HCT116 (cell line): ENCODE measurements at regions not wholly inside any gene's neighbourhood (a gene's known extent, or its start where the extent isn't known, plus 50 kb on each side); places are given as distances from the start of the nearest gene placed in this dataset.

Source experiments
- ATAC-seq: fragments of 200-7000 bp; cut with Tn5 transposase; 2 replicates; pipeline ENCODE4 v1.9.1; 2020; ENCODE audit warnings: mild to moderate bottlenecking, moderate library complexity
- BruUV-seq: library from RNA; stranded (reverse); fragments of 400-500 nt; replicated peaks from 2 replicates; lab custom pipeline; 2021; lab: Mats Ljungman, UMichigan
- CTCF ChIA-PET: fragments of 300-600 bp; sonication (Branson Sonifier 250); formaldehyde crosslinking; loops from one replicate; lab custom pipeline; 2021; ENCODE audit warnings: antibody characterized with exemption; lab: Charles Lee
- POLR2A ChIA-PET: fragments of 300-600, 350-600 bp; sonication (Branson Sonifier 250); formaldehyde crosslinking; loops from one replicate; lab custom pipeline; 2021; ENCODE audit warnings: antibody characterized with exemption; lab: Charles Lee
- RAD21 ChIA-PET, 2 experiments: fragments of 300-600 bp; sonication (Branson Sonifier 250); formaldehyde crosslinking; loops; one replicate each; lab custom pipeline; 2023; ENCODE audit warnings: low total read pairs in 2 of 2; ENCODE audit not compliant: uncharacterized antibody in 2 of 2, unreplicated experiment in 2 of 2, low non-redundant PET in 1 of 2; lab: Charles Lee
- DNase-seq: peaks from one replicate; pipeline ENCODE4 v3.0.0-alpha.2; 2010; ENCODE audit warnings: low read depth, low spot score
- H2AFZ ChIP-seq: fragments of 200-600 bp; shearing (Covaris generic), sonication (generic); 2 replicates; pipeline ENCODE4 v1.6.1; 2017; ENCODE audit warnings: low read depth, mixed run types, mixed read lengths, antibody characterized with exemption, low read length; ENCODE audit not compliant: poor library complexity, severe bottlenecking
- H3K27ac ChIP-seq: 2 replicates; pipeline ENCODE4 v1.5.1; 2012; ENCODE audit warnings: low read depth, low read length
- H3K27me3 ChIP-seq: fragments of 200-600 bp; sonication (generic); 2 replicates; pipeline ENCODE4 v1.6.1; 2016; ENCODE audit warnings: mixed run types, low read length, mixed read lengths; ENCODE audit not compliant: insufficient read depth
- H3K36me3 ChIP-seq, 2 experiments: fragments of 200-500 bp in 1 of 2; fragments of 200-600 bp in 1 of 2; sonication (Bioruptor generic) in 1 of 2; sonication (generic) in 1 of 2; 2 replicates each; pipeline versions ENCODE4 v1.5.1 to v1.6.1; 2014 to 2016; ENCODE audit warnings: low read length in 2 of 2, inconsistent platforms in 1 of 2, mixed read lengths in 1 of 2, mixed run types in 1 of 2; ENCODE audit not compliant: insufficient read depth in 2 of 2, control insufficient read depth in 1 of 2
- H3K4me1 ChIP-seq, 2 experiments: fragments of 200-600 bp in 1 of 2; sonication (generic) in 1 of 2; 2 replicates each; pipeline versions ENCODE4 v1.5.1 to v1.6.1; 2012 to 2017; ENCODE audit warnings: low read length in 2 of 2, inconsistent platforms in 1 of 2, mild to moderate bottlenecking in 1 of 2, mixed read lengths in 1 of 2, mixed run types in 1 of 2, moderate library complexity in 1 of 2; ENCODE audit not compliant: insufficient read depth in 2 of 2, control insufficient read depth in 1 of 2
- H3K4me2 ChIP-seq: fragments of 200-600 bp; sonication (generic); 2 replicates; pipeline ENCODE4 v1.6.1; 2017; ENCODE audit warnings: mixed run types, low read length, mixed read lengths
- H3K4me3 ChIP-seq, 2 experiments: fragments of 200-600 bp in 1 of 2; sonication (generic) in 1 of 2; replicated peaks in 1 of 2; 2 replicates each; pipeline ENCODE4 v1.5.1; 2011 to 2016; ENCODE audit warnings: low read length in 2 of 2, control low read depth in 1 of 2, low read depth in 1 of 2, mild to moderate bottlenecking in 1 of 2, mixed read lengths in 1 of 2, mixed run types in 1 of 2
- H3K79me2 ChIP-seq: fragments of 200-600 bp; sonication (generic); 2 replicates; pipeline ENCODE4 v1.6.1; 2017; ENCODE audit warnings: mild to moderate bottlenecking, mixed run types, low read length, moderate library complexity, mixed read lengths; ENCODE audit not compliant: insufficient read depth
- H3K9ac ChIP-seq: fragments of 200-600 bp; sonication (generic); 2 replicates; pipeline ENCODE4 v1.6.1; 2016; ENCODE audit warnings: low read length, mixed read lengths
- H3K9me2 ChIP-seq: fragments of 200-600 bp; sonication (generic), shearing (Covaris generic); 2 replicates; pipeline ENCODE4 v1.6.1; 2017; ENCODE audit warnings: mixed run types, mild to moderate bottlenecking, moderate library complexity; ENCODE audit not compliant: insufficient read depth
- H3K9me3 ChIP-seq, 2 experiments: fragments of 200-500 bp in 1 of 2; fragments of 200-600 bp in 1 of 2; sonication (Bioruptor generic) in 1 of 2; sonication (generic) in 1 of 2; 2 replicates each; pipeline ENCODE4 v1.6.1; 2014 to 2017; ENCODE audit warnings: low read length in 2 of 2, mixed read lengths in 2 of 2, inconsistent platforms in 1 of 2, low read depth in 1 of 2, mild to moderate bottlenecking in 1 of 2, mixed run types in 1 of 2, moderate library complexity in 1 of 2; ENCODE audit not compliant: control insufficient read depth in 1 of 2, insufficient read depth in 1 of 2
- H4K20me1 ChIP-seq: fragments of 200-600 bp; sonication (generic), shearing (Covaris generic); 2 replicates; pipeline ENCODE4 v1.6.1; 2017; ENCODE audit warnings: mixed run types, mild to moderate bottlenecking, moderate library complexity; ENCODE audit not compliant: insufficient read depth
- CEBPB ChIP-seq: IDR thresholded peaks from 2 replicates; pipeline ENCODE4 v1.6.1; 2012; ENCODE audit warnings: low read depth
- CTCF ChIP-seq, 3 experiments: fragments of 200-600 bp in 1 of 3; sonication (generic) in 1 of 3; IDR thresholded peaks in 2 of 3; conservative IDR thresholded peaks in 1 of 3; 2 replicates each; pipeline ENCODE4 v1.5.1; 2012 to 2017; ENCODE audit warnings: low read depth in 2 of 3, low read length in 2 of 3, antibody characterized with exemption in 1 of 3, borderline replicate concordance in 1 of 3, control low read depth in 1 of 3, mild to moderate bottlenecking in 1 of 3, mixed read lengths in 1 of 3, mixed run types in 1 of 3, moderate library complexity in 1 of 3; ENCODE audit not compliant: insufficient read depth in 1 of 3
- EGR1 ChIP-seq: IDR thresholded peaks from 2 replicates; pipeline ENCODE4 v1.6.1; 2012; ENCODE audit warnings: low read depth
- ELF1 ChIP-seq: IDR thresholded peaks from 2 replicates; pipeline ENCODE4 v1.6.1; 2012; ENCODE audit warnings: low read depth, borderline replicate concordance
- EZH2 ChIP-seq: fragments of 200-600 bp; sonication (generic); IDR thresholded peaks from 2 replicates; pipeline ENCODE4 v1.6.1; 2017; ENCODE audit warnings: antibody characterized with exemption, mixed run types
- EZH2phosphoT487 ChIP-seq: fragments of 200-600 bp; IDR thresholded peaks from 2 replicates; pipeline ENCODE4 v1.6.1; 2018; ENCODE audit warnings: antibody characterized with exemption, borderline replicate concordance
- JUND ChIP-seq: IDR thresholded peaks from 2 replicates; pipeline ENCODE4 v1.6.1; 2012
- MAX ChIP-seq: IDR thresholded peaks from 2 replicates; pipeline ENCODE4 v1.6.1; 2012
- POLR2A ChIP-seq: IDR thresholded peaks from 2 replicates; pipeline ENCODE4 v1.7.0; 2011; ENCODE audit warnings: borderline replicate concordance; ENCODE audit not compliant: insufficient read depth, insufficient read length; ENCODE audit errors: extremely low read depth
- POLR2AphosphoS5 ChIP-seq: IDR thresholded peaks from 2 replicates; pipeline ENCODE4 v1.6.1; 2011; ENCODE audit warnings: mild to moderate bottlenecking, low read depth, low read length, moderate library complexity
- REST ChIP-seq: IDR thresholded peaks from 2 replicates; pipeline ENCODE4 v1.6.1; 2012; ENCODE audit warnings: low read depth
- SIN3A ChIP-seq: IDR thresholded peaks from 2 replicates; pipeline ENCODE4 v1.6.1; 2012; ENCODE audit warnings: low read depth
- SP1 ChIP-seq: IDR thresholded peaks from 2 replicates; pipeline ENCODE4 v1.6.1; 2012; ENCODE audit warnings: low read depth
- SRF ChIP-seq: IDR thresholded peaks from 2 replicates; pipeline ENCODE4 v1.6.1; 2012; ENCODE audit warnings: low read depth
- TCF7L2 ChIP-seq: IDR thresholded peaks from 2 replicates; pipeline ENCODE4 v1.7.0; 2011; ENCODE audit warnings: borderline replicate concordance, inconsistent platforms; ENCODE audit not compliant: insufficient read depth, insufficient read length; ENCODE audit errors: extremely low read depth
- intact Hi-C: fragments of 100-400 bp; cut with micrococcal nuclease; formaldehyde crosslinking; loops from 2 replicates; pipeline ENCODE4 v1.10.0; 2022

GRCh38 chr6:139637766-139638165 lies 263.3 kb upstream of the CITED2 start:
- Histone ChIP-seq H3K9ac (no peak overlapping the region), H3K9me3 (no peaks in the 10 kb centered on the region), H3K36me3 (no peaks in the 10 kb centered on the region), H3K27ac (no peak overlapping the region), H2AFZ (no peak overlapping the region), H3K9me2 (0 out of 2 replicates have a peak, but pooled peaks cover 3% of the 10 kb centered on the region), H3K27me3 (no peaks in the 10 kb centered on the region), H4K20me1 (no peaks in the 10 kb centered on the region), H3K4me3 (no peak overlapping the region), H3K4me2 (no peak overlapping the region), H3K4me1 (no peaks in the 10 kb centered on the region), H3K79me2 (no peaks in the 10 kb centered on the region)
- intact Hi-C loops: no loop called here
- ATAC-seq (no peak), DNase-seq (no peak)
- TF ChIP-seq POLR2AphosphoS5 (no peak), CEBPB (no peak), MAX (no peak)
- no TSS peak for BruUV-seq
- ChIA-PET RAD21 (no interaction called here), POLR2A (no interaction called here), CTCF (no interaction called here)

- H3K4me1 ChIP-seq: no peaks in the 10 kb centered on the region
- H3K4me3 ChIP-seq: no peak overlapping the region
- no peak overlapping the region for H3K9ac ChIP-seq
- H3K27ac ChIP-seq: no peak overlapping the region
- no peaks in the 10 kb centered on the region for H3K9me2 ChIP-seq
- H4K20me1 ChIP-seq: no peaks in the 10 kb centered on the region
- no peaks in the 10 kb centered on the region for H3K79me2 ChIP-seq
- no peak overlapping the region for H3K4me2 ChIP-seq
- ChIA-PET POLR2A (no interaction called here), CTCF (no interaction called here), RAD21 (no interaction called here)
- no peaks in the 10 kb centered on the region for H3K9me3 ChIP-seq
- no peak for ATAC-seq
- intact Hi-C loops: no loop called here
- H2AFZ ChIP-seq: no peak overlapping the region
- DNase-seq: no peak
- H3K27me3 ChIP-seq: no peaks in the 10 kb centered on the region
- no TSS peak for BruUV-seq
- no peaks in the 10 kb centered on the region for H3K36me3 ChIP-seq
- no peak for TF ChIP-seq CTCF (IDR thresholded peaks at IDR 0.05 in 2 of 3, conservative IDR thresholded peaks at IDR 0.05 in 1 of 3; ENCODE audit: borderline replicate concordance in 1 of 3, insufficient read depth in 1 of 3, low read depth in 2 of 3, low read length in 2 of 3)
- TF ChIP-seq EZH2phosphoT487: no peak
- no peak for TF ChIP-seq POLR2A
- no peak for TF ChIP-seq ELF1
- no peak for TF ChIP-seq REST
- no peak for TF ChIP-seq TCF7L2
- TF ChIP-seq CEBPB: no peak
- no peak for TF ChIP-seq JUND
- no peak for TF ChIP-seq SRF
- TF ChIP-seq SIN3A: no peak
- no peak for TF ChIP-seq SP1
- TF ChIP-seq EGR1: no peak
- TF ChIP-seq EZH2: no peak
Measured at GRCh38 chr6:139636391-139636790, 261.9 kb upstream of the CITED2 start.
